GM21737 (cell line): ENCODE measurements at regions not wholly inside any gene's neighbourhood (a gene's known extent, or its start where the extent isn't known, plus 50 kb on each side); places are given as distances from the start of the nearest gene placed in this dataset.

ENCODE experiments used
- ATAC-seq: cut with Tn5 transposase; IDR thresholded peaks from one replicate; pipeline ENCODE4 v1.9.1; 2021; ENCODE audit warnings: mild to moderate bottlenecking, moderate library complexity; ENCODE audit not compliant: unreplicated experiment

DNA sequence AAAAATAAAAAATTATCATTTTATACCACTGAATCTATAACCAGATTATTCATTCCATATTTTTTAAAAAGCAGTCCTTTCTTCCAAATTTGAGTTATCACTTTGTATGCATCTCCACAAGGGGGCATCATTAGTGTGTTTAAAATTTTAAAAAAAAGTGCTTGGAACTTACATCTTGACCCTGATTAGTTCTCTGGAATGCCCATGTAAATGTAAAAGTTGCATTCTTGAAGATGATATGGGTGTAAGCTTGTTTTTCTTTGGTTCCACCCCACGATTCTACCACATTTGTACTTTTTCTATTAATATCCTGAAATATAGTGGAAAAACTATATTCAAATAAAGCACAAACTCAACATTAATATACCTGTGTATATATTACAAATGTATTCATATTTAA is 144.9 kb downstream of the ELAPOR2 start:
- no peak for ATAC-seq
